ENCODE measurements at regions not wholly inside any gene's neighbourhood (a gene's known extent, or its start where the extent isn't known, plus 50 kb on each side); places are given as distances from the start of the nearest gene placed in this dataset.

GRCh38 chr21:16569679-16570078 lies 839.9 kb downstream of the USP25 start:
- TF ChIP-seq EZH2phosphoT487 (IDR thresholded peaks at IDR 0.05; ENCODE audit: low read depth) (no peak), CTCF (IDR thresholded peaks at IDR 0.05; ENCODE audit: low read depth, low read length) (no peak)
